HG03060 (cell line): ENCODE measurements at regions not wholly inside any gene's neighbourhood (a gene's known extent, or its start where the extent isn't known, plus 50 kb on each side); places are given as distances from the start of the nearest gene placed in this dataset.

Experiments
- ATAC-seq: cut with Tn5 transposase; IDR thresholded peaks from one replicate; pipeline ENCODE4 v1.9.1; 2021; ENCODE audit warnings: low read depth, moderate number of reproducible peaks; ENCODE audit not compliant: unreplicated experiment

DNA sequence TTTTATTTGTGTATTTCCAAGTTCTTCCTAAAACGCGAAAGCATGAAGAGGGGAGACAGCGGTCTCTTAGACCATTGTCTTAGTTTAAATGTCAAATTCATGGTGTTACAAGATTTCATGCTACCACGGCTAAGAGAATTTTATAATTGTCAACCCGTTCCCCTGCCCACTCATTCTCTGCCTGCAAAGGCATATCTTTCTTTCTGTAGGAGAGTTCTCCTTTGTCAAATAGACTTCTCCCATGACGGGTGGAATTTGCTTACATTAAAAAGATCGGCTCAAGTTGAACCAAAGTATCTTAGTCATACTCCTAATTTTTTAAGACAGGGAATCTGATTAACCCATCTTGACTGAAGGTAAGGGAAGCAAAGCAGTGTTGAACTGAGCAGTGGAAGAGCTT is 539.2 kb downstream of the REEP3 start:
- ATAC-seq, result no peak

DNA sequence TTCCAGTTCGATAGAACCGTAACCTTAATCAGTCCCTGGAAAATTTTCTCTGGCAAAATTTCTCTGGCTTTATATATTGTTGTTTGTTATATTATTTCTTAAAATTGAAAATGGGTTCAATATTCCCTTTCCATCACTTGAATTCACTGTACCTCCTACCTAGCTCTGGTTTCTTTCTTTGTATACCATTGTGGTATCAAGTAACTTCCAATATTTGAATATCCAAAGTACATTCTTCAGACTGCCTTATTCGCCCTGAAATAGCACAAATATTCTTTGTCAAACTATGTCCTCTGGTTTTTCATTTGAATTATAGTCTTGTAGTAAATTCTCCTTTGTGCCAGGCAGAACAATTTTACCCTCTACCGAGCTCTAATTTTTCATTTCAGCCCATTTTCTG is 541.6 kb downstream of the REEP3 start:
- ATAC-seq, result no peak

DNA sequence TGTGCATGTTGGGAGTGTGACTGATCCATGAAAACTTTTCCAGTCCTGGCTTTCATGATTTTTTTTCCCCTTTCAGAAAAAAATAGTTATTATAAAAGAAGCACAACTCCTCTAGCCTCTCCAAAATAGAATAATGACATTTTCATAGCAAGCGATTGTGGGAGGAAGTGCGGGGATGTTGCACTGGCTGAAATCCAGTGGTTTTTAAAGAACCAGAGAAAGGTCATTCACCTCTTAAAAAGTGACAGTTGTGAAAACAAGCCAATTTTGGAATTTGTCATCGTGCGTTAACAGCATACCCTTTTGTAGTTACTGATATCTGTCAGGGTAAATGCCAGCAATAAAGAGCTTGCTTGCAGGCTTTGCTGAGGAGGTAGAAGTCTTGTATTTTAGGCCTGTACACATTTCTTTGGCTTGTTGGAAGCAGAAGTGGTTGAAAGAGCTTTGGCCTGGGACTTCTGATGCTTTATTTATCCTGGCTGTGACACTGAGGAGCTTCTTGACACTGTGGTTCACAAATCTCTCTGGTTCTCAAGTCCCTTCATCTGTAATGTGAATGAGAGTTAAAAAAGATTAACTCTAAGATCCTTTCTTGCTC is 545.9 kb downstream of the REEP3 start:
- no peak for ATAC-seq

DNA sequence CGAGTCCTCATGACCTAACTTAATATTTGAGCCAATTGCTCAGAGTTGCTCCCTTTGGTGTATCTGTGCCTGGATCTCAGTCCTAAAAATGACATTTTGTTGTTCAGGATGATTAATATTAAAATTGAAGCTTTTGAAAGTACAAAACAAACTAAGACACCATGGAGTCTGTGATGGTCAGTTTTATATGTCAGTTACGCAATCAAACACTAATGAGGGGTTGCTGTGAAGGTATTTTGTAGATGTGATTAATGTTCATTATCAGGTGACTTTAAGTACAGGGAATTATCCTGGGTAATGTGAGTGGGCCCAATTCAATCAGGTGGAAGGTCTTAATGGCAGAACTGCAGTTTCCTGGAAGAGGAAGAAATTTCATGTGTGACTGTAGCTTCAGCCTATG is 546.7 kb downstream of the REEP3 start:
- ATAC-seq, result no peak

DNA sequence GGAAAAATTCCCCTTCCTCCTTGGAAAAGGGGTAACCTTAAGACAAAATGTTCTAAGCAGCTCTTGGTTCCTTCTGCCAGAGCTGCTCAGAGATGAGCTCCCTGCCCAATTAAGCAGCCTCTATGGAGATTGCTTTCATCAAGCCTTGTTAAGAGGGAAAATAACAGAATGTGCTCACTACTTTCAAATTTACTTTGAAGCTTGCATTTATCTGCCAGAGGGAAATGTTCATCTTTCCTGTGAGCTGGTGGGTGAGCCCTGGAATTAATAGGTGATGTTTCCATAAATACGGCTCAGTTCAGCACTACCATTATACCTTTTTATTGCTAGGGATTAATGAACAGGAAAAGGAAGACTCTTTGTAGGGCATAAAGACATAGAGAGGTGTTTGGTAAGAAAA is 549.0 kb downstream of the REEP3 start:
- no peak for ATAC-seq

DNA sequence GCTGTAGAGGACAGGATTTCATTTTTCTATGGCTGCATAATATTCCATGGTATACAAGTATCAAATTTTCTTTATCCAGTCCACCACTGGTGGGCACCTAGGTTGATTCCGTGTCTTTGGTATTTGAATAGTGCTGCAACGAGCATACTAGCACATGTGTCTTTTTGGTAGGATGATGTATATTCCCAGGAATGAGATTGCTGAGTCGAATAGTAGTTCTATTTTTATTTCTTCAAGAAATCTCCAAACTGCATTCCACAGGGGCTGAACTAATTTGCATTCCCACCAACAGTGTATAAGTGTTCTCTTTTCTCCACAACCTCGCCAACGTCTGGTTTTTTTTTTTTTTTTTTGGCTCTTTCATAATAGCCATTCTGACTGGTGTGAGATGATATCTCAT is 550.0 kb downstream of the REEP3 start:
- no peak for ATAC-seq

DNA sequence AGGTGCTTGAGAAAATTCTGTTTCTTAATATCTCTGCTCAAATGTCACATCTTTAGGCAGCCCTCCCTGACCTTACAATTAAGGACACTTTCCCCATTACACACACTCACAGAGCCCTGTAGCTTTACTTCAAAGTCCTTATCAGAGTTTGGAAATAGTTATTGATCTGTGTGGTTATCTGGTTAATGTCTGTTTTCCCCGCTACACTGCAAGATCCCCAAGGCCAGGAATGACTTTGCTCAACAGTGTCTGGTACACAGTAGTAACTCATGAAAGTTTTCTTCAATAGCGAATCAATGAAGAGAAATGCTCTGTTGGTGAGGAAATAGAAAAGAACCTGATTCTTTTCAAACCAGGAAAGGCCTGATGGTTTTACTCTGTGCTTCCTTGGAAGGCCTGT is 554.4 kb downstream of the REEP3 start:
- ATAC-seq, result no peak

DNA sequence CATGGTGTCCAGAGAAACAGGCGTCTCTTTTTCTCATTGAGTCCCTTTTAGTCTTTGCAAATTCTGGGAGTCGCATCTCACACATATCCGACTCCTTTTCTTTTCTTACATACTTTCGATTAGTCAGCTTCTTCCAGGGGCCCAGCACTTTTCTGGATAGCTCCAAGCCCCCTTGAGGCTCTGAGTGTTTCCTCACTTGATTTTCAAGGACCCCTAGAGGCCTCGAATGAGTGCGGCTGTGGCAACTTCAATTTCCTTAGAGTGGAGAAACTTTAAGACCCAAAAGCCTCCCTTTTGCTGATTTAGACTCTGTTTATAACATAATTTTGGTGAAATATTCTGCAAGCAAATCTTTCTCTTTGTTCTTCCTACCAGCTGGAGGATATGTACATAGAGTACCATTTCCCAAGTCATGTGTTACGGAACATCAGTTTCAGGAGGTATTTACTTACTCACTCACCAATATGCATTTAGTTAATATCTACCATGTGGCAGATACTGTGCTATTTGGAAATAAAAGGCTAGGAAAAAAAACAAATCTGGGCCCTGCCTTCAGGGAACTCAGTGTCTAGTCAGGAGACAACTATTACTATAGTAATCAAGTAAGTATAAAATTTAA is 555.2 kb downstream of the REEP3 start:
- no peak for ATAC-seq

DNA sequence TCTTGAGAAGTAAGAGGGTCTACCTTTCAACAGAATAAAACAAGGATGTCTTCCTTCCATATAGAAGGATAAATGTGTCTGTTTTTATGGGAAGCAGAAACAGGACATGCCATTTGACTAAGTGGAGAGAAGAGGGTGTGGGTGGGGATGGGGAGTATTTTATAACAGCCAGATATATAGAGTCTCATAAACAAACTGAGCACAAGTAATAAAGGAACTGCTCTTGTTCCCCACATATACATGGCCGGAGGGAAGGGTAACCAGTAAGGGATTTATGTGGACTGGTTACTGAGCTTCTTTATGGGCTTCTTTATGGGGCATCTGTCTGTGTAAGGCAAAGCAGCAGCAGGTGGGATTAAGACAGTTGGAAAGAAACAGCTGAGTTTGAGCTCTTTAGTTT is 558.1 kb downstream of the REEP3 start:
- ATAC-seq, result no peak

DNA sequence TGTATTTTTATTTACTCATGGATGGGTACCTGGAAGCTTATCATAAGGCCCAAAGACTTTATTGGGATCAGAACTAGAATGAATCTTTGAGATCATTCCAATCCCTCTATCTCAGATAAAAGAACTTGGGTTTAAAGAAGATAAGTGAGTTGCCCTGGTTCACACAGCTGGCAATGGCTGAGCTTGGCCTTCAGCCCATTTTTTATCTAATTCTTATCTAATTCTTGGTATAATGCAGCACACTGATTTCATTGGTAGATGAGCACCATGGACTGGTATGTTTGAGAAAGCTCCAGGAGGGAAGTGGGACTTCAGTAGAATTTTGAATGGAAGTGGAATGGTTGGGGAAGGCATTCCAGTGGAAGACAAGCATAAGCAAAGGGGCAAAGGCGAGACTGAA is 558.9 kb downstream of the REEP3 start:
- ATAC-seq, result no peak

DNA sequence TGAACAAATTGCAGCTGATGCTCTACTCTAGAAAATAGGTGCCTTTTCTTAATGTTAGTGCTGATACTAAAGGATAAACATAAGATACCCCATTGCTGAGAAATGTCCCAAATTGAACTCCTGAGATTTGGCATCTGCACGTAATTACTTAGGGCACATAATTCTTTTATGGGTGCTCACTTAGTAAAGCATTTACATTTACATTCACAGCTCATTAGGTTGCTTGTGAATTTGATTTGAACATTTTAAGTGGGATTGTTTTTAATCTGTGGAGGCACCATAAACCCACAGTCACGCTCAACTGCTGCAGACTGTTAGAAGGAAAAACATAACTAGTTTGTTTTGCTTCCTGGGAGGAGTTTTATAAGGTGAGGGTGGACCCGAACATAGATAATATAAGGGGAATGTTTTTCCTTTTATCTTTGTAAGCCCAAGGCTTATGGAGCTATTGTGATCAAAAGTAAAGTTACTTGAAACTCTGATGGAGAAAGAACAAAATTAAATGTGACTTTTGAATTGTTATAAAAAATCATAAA is 560.8 kb downstream of the REEP3 start:
- ATAC-seq, result no peak

DNA sequence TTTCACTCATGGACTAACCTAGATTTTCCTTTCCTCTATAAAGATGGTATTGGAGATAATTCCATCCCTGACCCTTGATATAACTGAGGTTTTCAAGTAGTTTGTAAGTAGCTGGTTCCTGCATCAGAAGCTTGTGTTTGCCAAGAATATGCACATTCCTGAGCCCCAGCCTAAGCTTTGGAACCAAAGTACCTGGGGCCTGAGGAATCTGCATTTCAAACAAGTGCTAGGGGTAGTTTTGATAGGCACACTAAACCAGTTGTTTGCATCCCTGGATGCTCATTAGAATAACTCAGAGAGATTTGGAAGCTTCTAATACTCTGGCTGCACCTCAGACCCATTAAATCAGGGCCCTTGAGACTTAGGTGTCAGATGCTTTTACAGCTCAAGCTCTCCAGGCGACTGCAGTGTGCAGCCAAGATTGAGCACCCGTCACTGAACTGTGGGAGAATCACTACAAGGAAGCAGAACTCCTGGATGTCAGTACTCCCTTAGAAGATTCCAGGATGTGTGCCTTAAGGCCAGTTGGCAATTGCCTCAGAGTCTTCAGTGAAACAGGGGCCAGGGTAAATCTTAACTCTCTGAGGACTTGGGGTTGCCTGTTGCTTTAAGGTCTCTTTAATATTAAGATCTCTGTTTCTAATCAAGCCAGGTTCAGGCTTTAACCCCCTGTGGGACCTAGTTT is 565.0 kb downstream of the REEP3 start:
- no peak for ATAC-seq

DNA sequence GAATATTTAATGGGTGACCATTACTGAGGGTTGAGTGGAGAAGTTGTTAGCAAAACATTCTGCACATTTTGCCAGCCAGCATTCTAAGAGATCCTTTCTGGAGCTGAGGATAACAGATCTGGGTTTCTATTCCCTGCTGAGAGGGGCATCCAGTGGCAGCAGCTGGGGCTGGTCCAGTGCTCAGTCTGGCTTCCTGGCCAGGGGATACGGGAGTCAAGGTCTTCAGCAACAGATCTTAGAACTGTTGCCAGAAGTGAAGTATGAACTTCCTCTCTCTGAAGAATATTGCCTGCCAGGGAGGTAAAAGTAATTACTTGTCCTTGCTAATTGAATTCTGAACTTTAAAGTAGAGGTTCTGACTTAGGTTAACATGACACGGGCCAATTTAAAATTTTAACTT is 568.4 kb downstream of the REEP3 start:
- ATAC-seq, result no peak

DNA sequence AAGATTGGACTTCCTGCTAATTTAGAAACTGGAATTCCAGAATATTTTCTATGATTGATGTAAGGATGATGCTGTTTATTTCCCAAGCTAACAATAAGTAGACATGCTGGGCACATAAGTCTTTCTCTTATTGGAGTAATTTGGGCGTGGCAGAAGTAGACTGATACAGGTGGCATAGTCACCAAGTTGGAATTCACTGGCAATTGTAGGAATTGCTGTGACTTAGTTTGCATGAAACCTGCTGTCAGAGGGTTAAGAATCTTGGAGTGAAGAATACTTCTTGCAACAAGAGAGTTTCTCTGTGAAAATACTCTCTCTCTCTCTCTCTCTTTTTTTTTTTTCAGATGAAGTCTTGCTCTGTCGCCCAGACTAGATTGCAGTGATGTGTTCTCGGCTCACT is 569.7 kb downstream of the REEP3 start:
- no peak for ATAC-seq

DNA sequence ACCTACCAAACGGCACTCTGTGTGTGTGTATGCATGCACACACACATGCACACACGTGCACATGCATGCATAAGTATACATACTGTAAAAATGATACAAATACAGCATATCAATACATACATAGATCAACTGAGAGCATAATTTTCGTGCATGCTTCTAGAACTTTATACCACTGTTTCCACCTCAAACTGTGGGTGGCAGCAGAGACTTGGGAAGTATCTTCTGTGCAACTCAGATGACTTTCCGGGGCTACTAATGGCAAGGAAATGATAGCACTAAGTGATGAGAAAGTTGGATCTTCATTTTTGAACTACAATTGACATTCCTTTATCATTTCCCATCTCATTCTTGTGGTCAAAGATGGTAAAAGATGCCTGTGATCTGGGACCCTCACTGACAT is 570.7 kb downstream of the REEP3 start:
- no peak for ATAC-seq

DNA sequence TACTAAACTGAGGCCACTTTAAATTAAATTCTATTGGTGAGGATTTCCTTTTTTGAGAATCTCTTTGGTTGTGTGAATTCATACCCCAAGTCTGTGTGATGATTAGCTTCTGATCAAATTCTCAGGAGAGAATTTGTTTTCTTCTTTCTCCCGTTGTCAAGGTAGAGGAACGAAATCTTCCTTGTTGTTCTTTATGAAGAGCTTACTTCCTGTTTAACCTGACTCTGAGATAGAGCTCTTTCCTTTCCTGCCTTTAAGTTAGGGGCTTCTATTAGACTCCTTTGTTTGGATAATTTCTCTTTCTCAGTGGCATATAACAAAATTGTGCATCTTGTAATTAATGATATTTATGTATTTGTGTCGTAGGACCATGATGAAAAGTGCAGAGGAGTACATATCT is 572.1 kb downstream of the REEP3 start:
- no peak for ATAC-seq

DNA sequence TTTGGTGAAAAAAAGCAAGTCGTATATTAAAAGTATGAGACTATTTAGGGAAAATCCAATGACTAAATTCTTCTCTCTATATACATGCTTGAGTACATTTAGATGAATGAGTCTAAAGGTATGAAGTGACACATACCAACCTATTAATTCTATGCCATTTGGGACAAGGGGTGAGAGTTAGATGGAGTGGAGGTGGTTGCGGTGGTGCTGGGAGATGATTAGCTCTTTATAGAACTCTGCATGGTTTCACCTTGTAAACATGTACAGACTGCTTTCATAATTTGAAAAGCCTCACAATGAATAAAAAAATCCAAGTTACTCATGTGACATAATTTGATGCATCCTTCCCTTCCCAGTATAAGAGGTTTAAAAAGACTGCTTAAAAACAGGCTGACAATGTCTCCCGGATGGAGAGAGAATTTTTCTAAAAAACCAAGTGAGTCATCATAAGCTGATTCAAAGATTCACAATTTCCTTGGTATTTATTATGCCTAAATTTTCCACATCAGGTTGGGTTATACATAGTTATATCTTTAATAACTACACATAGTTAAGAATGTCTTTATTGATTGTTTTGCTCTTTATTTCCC is 572.8 kb downstream of the REEP3 start:
- ATAC-seq, result no peak

DNA sequence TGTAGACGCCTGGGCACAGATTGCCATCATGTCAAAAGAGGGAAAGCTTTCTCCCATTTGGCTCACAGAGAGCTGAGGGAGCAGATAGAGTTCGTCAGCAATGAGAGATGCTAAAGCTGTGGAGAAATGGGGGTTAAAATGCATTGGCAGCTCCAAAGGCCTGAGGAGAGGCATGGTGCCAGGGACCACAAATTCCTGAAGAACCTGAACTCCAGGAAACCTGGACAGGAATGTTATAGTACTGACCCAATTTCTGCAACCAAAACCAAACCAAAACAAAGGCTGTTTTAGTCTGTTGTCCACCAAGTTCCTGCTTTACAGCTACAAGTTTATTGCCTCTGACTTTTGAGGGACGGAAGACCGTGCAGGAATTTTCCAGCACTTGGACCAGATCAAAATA is 575.7 kb downstream of the REEP3 start:
- ATAC-seq, result no peak

DNA sequence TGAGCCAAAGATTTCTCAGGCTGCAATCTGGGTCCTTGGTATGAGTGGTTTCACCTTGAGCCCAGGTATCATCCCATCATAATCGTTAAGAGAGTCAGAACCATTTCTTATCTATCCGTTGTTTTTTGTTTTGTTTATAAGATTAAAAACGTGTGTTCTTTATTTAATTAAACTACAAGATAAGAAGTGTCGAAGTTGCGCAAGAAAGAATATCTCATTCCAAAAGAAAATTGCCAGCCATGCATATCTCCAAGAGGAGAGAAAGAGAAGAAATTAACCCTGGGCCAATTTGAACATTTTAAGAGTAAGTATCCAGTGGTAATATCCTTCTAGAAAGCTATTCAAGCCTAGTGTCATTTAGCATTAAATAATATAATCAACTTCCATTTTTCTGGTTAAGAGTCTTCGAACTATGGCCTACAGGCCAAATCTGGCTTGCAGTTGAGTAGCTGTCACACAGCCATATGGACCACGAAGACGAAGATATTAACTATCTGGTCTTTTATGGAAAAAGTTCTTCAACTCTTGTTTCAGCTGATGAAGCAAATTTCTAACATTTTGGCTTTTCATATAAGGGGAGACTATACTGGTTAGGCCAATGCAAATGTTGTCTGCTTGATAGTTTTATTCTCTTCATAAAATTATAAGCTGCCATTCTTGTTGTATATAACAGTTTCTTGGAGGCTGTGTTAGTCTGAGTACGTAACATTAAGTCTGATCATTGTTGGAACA is 576.4 kb downstream of the REEP3 start:
- ATAC-seq, result no peak

DNA sequence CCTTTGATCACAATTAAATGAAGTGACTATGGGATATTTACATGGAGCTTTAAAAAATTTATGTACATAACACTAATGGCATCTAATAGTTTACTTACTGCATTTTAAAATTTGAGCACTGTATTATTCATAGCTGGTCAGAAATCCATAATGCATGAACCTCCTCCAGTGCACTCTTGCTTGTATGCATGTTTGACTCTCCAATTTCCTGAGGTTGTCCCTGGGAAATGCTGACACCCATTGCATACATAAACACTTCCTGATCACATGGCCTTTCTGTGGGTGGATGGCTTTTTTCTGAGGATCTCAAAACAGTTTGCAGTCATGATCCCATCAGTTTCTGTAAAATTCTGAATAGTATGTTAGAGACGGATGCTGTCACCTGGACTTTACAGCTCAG is 577.8 kb downstream of the REEP3 start:
- ATAC-seq, result no peak
